Naive thymus-derived CD8-positive, alpha-beta T cell (primary cell): ENCODE measurements at regions not wholly inside any gene's neighbourhood (a gene's known extent, or its start where the extent isn't known, plus 50 kb on each side); places are given as distances from the start of the nearest gene placed in this dataset.

ENCODE experiments used
- ATAC-seq, 2 donors: fragments of 150-1000 bp; cut with Tn5 transposase in 1 of 2; sonication (Bioruptor Pico), chemical (Tn5 transposase) in 1 of 2; 1 replicate in 1 of 2; 2 replicates in 1 of 2; pipeline ENCODE4 v1.10.0; 2021; ENCODE audit warnings: mild to moderate bottlenecking in 2 of 2, moderate library complexity in 2 of 2
- POLR2A ChIA-PET: fragments of 350-600 bp; sonication (Branson Sonifier 250); formaldehyde crosslinking; loops from one replicate; lab custom pipeline; 2021; ENCODE audit warnings: antibody characterized with exemption; lab: Charles Lee
- DNase-seq, 10 donors: peaks; one replicate each; pipeline versions ENCODE4 v3.0.0 to v3.0.0-alpha.2; 2020 to 2022
- H3K27ac Mint-ChIP-seq, 10 donors: one replicate each; pipeline ENCODE4 v1.8.0; 2020 to 2022; ENCODE audit warnings: mild to moderate bottlenecking in 10 of 10, mixed read lengths in 10 of 10, moderate library complexity in 4 of 10, inconsistent platforms in 1 of 10
- H3K27me3 Mint-ChIP-seq, 5 donors: one replicate each; pipeline ENCODE4 v1.8.0; 2021 to 2022; ENCODE audit warnings: mixed read lengths in 5 of 5
- H3K36me3 Mint-ChIP-seq, 3 donors: one replicate each; pipeline ENCODE4 v1.8.0; 2020 to 2022; ENCODE audit warnings: mixed read lengths in 3 of 3, mild to moderate bottlenecking in 2 of 3, inconsistent platforms in 1 of 3
- H3K4me1 Mint-ChIP-seq, 4 donors: one replicate each; pipeline ENCODE4 v1.8.0; 2021 to 2022; ENCODE audit warnings: mixed read lengths in 4 of 4
- H3K4me3 Mint-ChIP-seq, 10 donors: one replicate each; pipeline ENCODE4 v1.8.0; 2020 to 2022; ENCODE audit warnings: mild to moderate bottlenecking in 10 of 10, mixed read lengths in 10 of 10, moderate library complexity in 6 of 10, inconsistent platforms in 1 of 10
- H3K9me3 Mint-ChIP-seq, 9 donors: one replicate each; pipeline ENCODE4 v1.8.0; 2020 to 2022; ENCODE audit warnings: mixed read lengths in 9 of 9, mild to moderate bottlenecking in 3 of 9, inconsistent platforms in 1 of 9, moderate library complexity in 1 of 9

DNA sequence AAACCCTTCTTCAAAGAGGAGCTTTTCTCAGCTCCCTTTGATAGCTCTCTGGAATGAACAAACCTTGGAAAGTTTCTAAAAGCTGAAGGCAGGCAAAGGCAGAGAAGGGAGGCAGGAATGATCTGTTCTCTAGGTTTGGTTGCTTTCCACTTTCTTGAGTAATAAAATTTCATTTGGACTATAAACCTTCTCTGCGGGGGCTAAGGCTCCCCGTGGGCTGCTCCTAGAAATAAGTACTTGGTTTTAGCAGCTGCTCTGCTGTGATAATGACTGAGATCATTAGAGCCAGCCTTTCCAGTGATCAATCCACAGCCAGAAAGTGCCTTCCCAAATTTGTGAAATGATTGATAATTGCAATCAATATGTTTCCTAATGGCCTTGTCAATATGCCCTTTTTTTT is 183.8 kb upstream of the HTR2A start:
- POLR2A ChIA-PET, result no interaction called here
- DNase-seq (no peak), ATAC-seq (no peak)
- no peak overlapping the region for H3K27ac Mint-ChIP-seq
- H3K27me3 Mint-ChIP-seq, result peaks cover 0 to 8% (median 0%) of the 10 kb centered on the region in 5 donors
- no peaks in the 10 kb centered on the region for H3K4me1 Mint-ChIP-seq
- peaks cover 0 to 11% (median 8%) of the 10 kb centered on the region in 9 donors for H3K9me3 Mint-ChIP-seq
- no peaks in the 10 kb centered on the region for H3K36me3 Mint-ChIP-seq
- no peak overlapping the region for H3K4me3 Mint-ChIP-seq

DNA sequence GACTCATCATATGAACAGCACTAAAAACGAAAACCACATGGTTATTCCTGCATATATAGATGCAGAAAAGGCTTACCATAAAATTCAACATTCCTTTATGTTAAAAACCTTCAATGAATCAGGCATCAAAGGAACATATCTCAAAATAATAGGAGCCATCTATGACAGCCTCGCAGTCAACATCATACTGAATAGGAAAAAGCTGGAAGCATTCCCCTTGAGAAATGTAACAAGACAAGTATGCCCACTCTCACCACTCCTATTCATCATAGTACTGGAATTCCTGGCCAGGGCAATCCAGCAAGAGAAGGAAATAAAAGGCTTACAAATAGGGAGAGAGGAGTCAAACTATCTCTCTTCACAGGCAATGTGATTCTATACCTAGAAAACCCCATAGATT is 179.6 kb upstream of the HTR2A start:
- H3K27me3 Mint-ChIP-seq, result peaks cover 0 to 5% (median 0%) of the 10 kb centered on the region in 5 donors
- no peak for ATAC-seq
- no peak overlapping the region for H3K27ac Mint-ChIP-seq
- POLR2A ChIA-PET, result no interaction called here
- H3K4me1 Mint-ChIP-seq, result no peaks in the 10 kb centered on the region
- DNase-seq, result no peak
- H3K9me3 Mint-ChIP-seq, result peaks cover 0 to 32% (median 21%) of the 10 kb centered on the region in 9 donors
- peaks cover 0 to 15% (median 0%) of the 10 kb centered on the region in 3 donors for H3K36me3 Mint-ChIP-seq
- H3K4me3 Mint-ChIP-seq, result no peak overlapping the region

DNA sequence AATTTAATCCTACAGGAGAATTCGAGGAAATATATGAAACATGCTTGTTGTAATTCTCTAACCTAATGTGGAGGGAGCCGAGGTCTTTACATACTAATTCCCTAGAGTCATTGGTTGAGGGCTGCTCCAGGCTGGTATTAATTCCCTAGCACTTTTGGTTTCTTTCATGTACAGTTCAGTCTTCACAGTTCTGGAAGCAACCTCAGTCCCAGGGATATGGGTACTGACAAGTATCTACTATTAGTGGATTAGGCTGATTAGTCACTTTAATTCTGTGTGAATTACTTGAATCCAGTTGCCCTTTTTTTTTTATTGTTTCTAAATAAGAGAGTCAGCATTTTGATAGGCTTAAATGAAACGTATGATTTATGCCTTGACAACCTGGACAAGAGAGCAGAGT is 172.3 kb upstream of the HTR2A start:
- H3K4me3 Mint-ChIP-seq, result no peak overlapping the region

DNA sequence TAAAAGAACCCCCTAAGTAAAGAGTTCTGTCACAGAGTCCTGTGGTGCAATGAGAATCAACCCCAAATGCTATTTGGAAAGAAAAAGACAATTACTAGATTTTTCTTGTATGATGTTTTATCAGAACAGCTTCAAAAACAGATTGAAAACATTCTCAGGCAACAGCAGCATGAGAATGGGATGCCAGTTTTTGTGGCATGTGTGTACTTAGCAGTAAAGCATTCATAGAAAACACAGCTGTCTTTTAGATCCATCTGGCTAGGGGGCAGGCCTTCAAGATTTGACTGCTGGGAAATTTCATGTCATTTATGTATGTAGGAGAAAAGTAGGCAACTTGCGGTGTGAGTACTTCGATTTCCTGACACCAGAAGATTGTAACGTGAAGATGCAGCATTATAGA is 170.5 kb upstream of the HTR2A start:
- H3K4me3 Mint-ChIP-seq, result no peak overlapping the region
- POLR2A ChIA-PET, result no interaction called here
- ATAC-seq, result no peak
- no peak for DNase-seq
- H3K27me3 Mint-ChIP-seq, result peaks cover 5 to 28% (median 9%) of the 10 kb centered on the region in 5 donors
- H3K36me3 Mint-ChIP-seq, result peaks cover 0 to 12% (median 4%) of the 10 kb centered on the region in 3 donors
- H3K27ac Mint-ChIP-seq, result no peak overlapping the region
- peaks cover under 1 to 26% (median 14%) of the 10 kb centered on the region in 9 donors for H3K9me3 Mint-ChIP-seq
- no peaks in the 10 kb centered on the region for H3K4me1 Mint-ChIP-seq

More for the DNA sequence above, 172.3 kb upstream of the HTR2A start:
- ATAC-seq, result no peak
- H3K27me3 Mint-ChIP-seq, result peaks cover 5 to 28% (median 9%) of the 10 kb centered on the region in 5 donors
- DNase-seq, result no peak
- H3K4me1 Mint-ChIP-seq, result no peaks in the 10 kb centered on the region
- H3K27ac Mint-ChIP-seq, result no peak overlapping the region
- H3K9me3 Mint-ChIP-seq, result peaks cover 0 to 17% (median 5%) of the 10 kb centered on the region in 9 donors
- POLR2A ChIA-PET, result no interaction called here
- H3K36me3 Mint-ChIP-seq, result peaks cover 0 to 6% (median 0%) of the 10 kb centered on the region in 3 donors

DNA sequence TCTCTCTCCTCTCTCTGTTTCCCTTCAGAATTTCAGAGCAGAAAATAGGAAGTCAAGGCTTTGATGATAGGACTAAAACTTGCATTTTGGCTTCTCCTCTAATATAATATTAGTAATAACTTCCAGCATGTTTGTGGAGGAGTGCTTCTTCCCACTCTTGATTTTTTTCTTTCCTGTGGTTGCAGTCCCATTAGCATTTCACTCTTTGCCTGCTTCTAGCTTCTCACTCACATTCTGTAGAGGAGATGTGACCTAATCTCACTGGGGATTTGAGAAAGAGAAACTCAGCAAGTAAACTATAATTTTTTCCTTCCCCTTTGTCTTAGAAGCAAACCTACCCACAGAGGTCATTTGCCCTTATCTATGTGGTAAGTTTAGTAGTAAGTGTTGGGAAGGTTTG is 169.4 kb upstream of the HTR2A start:
- peaks cover 0 to 12% (median 4%) of the 10 kb centered on the region in 3 donors for H3K36me3 Mint-ChIP-seq

DNA sequence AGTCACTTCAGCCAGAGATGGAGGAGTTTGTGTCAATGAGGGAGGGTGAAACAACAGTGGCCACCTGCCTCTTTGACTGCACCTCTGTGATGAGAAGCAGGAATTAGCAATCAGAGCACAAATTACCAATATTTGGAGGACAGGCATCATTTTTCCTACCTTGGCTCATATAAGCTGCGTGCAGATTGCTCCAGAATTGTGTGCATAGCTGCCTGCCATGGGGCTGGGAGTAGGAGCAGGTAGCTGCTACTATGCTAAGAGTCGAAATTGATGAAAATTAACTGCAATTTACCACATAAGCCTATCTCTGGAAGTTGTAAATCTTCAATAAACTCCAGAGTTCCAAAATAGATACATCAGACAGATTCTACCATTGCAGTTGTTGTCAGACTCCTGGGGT is 167.5 kb upstream of the HTR2A start:
- Mint-ChIP-seq H3K36me3 (peaks cover 0 to 20% (median 4%) of the 10 kb centered on the region in 3 donors), H3K9me3 (peaks cover 2 to 52% (median 22%) of the 10 kb centered on the region in 9 donors), H3K4me1 (no peaks in the 10 kb centered on the region), H3K4me3 (no peak overlapping the region), H3K27me3 (peaks cover 0 to 14% (median 7%) of the 10 kb centered on the region in 5 donors), H3K27ac (no peak overlapping the region)
- DNase-seq, result no peak
- POLR2A ChIA-PET, result no interaction called here
- no peak for ATAC-seq

More for the DNA sequence above, 169.4 kb upstream of the HTR2A start:
- ATAC-seq (no peak), DNase-seq (no peak)
- no peak overlapping the region for H3K27ac Mint-ChIP-seq
- H3K4me3 Mint-ChIP-seq, result no peak overlapping the region
- peaks cover 4 to 20% (median 9%) of the 10 kb centered on the region in 5 donors for H3K27me3 Mint-ChIP-seq
- H3K4me1 Mint-ChIP-seq, result no peaks in the 10 kb centered on the region
- peaks cover 2 to 37% (median 16%) of the 10 kb centered on the region in 9 donors for H3K9me3 Mint-ChIP-seq
- POLR2A ChIA-PET, result no interaction called here

DNA sequence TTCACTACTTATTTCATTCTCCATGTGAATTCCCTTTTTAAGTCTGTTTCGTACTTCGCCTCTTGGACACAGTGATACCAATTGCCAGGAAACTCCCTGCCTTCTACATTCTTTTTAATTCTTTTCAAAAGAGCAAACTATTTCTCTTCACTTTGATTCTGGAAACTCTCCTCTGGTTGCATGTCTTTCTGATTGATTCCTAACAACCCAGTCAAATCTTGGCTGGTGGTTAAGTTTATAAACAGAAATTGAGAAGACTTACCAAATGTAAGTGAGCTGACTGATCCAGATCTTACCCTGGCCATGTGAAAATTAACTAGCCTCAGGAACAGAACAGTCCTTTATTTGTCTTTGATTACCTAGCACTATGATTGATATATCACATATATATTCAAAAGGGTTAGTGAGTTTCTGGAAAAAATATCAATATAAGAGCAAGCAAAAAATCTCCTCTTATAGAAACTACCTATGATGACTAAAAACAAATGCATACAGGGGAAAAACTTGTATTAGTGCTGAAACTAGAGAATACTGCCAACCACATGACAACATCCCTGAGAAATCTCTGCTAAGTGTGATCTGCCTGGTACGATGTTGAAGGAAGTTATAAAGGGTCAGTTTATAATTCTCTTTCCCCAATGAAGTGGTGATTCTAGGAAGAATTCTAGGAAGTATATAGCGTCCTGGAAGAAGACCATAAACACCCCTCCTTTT is 152.6 kb upstream of the HTR2A start:
- ATAC-seq (no peak), DNase-seq (no peak)
- H3K27ac Mint-ChIP-seq, result no peak overlapping the region
- peaks cover 3 to 20% (median 8%) of the 10 kb centered on the region in 5 donors for H3K27me3 Mint-ChIP-seq
- H3K36me3 Mint-ChIP-seq, result no peaks in the 10 kb centered on the region
- H3K4me3 Mint-ChIP-seq, result no peak overlapping the region
- peaks cover 0 to 21% (median 0%) of the 10 kb centered on the region in 9 donors for H3K9me3 Mint-ChIP-seq
- H3K4me1 Mint-ChIP-seq, result no peaks in the 10 kb centered on the region
- POLR2A ChIA-PET, result no interaction called here

DNA sequence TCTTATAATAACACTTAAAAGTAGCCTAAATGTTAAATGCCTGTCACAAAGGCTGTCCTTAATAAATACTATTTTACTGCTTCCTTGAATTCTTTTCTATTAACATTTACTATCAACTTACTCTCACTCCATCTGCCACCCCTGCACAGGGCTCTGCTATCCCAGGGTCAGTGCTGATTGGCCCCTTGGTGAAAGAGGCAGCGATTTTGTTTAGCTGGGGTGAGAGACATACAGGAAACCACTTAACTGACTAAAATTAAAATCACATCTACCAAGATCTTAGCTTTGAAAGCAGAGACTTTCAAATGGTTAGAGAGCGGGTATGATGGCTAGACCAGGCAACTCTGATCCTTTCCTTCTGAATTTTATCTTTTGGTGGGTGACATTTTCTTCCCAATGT is 149.9 kb upstream of the HTR2A start:
- Mint-ChIP-seq H3K4me3 (no peak overlapping the region), H3K4me1 (no peaks in the 10 kb centered on the region), H3K36me3 (no peaks in the 10 kb centered on the region), H3K27me3 (peaks cover 3 to 27% (median 14%) of the 10 kb centered on the region in 5 donors), H3K27ac (no peak overlapping the region), H3K9me3 (peaks cover 0 to 20% (median 0%) of the 10 kb centered on the region in 9 donors)
- no peak for ATAC-seq
- POLR2A ChIA-PET, result no interaction called here
- DNase-seq, result no peak

DNA sequence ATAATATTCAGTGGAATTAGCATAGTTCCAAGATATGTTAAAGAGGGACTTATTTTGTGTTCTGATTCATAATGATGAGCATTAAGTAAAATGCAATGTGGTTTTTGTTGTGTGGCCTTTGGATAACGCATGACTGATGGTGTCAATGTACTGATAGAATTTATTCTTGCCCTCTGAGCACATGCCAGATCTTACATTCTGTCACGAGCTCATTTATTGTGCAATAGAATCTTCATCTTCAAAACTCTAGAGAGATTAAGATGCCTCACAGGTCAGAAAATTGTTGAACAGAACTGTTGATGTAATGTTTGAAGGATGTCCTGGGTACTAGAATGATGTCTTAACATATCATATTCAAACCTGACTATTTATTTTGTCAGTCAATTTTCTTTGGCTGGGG is 148.0 kb upstream of the HTR2A start:
- peaks cover 0 to 2% (median 0%) of the 10 kb centered on the region in 9 donors for H3K9me3 Mint-ChIP-seq
- no peak for ATAC-seq
- POLR2A ChIA-PET, result no interaction called here

DNA sequence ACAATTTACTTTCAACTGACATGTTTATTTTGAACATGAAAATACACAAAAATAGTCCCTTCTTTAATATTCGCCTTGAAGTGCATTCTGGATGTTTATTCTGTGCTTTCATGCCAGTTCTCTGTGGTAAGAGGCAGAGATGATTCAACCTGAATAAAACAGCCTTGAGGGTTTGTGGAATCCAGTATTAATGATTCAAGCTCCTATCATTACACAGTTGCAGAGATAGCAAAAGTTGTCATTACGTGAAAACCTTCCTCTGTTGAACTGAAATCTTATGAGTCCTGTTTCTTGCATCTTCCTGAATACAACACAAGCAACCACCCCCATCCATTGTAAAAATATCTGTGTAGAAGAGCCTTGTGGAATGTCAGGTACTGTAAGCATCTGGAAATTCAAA is 142.3 kb upstream of the HTR2A start:
- Mint-ChIP-seq H3K27ac (no peak overlapping the region), H3K9me3 (no peaks in the 10 kb centered on the region), H3K4me1 (peaks cover 0 to 6% (median 0%) of the 10 kb centered on the region in 4 donors), H3K27me3 (peaks cover 7 to 31% (median 23%) of the 10 kb centered on the region in 5 donors), H3K4me3 (no peak overlapping the region), H3K36me3 (no peaks in the 10 kb centered on the region)
- POLR2A ChIA-PET, result no interaction called here
- no peak for DNase-seq
- no peak for ATAC-seq

More for the DNA sequence above, 148.0 kb upstream of the HTR2A start:
- H3K4me1 Mint-ChIP-seq, result no peaks in the 10 kb centered on the region
- no peaks in the 10 kb centered on the region for H3K36me3 Mint-ChIP-seq
- no peak for DNase-seq
- no peak overlapping the region for H3K27ac Mint-ChIP-seq
- peaks cover 5 to 25% (median 16%) of the 10 kb centered on the region in 5 donors for H3K27me3 Mint-ChIP-seq
- H3K4me3 Mint-ChIP-seq, result no peak overlapping the region

DNA sequence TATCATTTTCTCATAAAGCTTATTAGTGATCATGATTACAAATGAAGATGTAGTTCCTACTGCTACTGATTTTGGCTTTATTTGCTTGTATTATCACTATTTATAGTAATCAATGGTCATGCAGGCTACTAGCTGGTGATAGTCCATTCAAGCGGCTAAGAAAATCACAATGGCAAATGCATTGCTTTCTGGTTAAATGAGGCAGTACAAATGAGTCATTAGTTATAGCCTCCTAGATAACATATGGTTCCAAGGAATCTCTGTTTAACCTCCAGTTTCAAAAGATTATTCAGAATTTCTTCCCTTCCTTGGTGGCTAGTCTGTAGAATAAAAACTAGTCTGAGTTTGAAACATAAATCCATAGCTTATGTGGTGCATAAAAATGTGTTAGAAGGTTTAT is 141.3 kb upstream of the HTR2A start:
- no peak for DNase-seq
- Mint-ChIP-seq H3K27ac (no peak overlapping the region), H3K9me3 (no peaks in the 10 kb centered on the region), H3K27me3 (peaks cover 11 to 29% (median 22%) of the 10 kb centered on the region in 5 donors), H3K4me3 (no peak overlapping the region), H3K4me1 (peaks cover 0 to 6% (median 0%) of the 10 kb centered on the region in 4 donors), H3K36me3 (no peaks in the 10 kb centered on the region)
- POLR2A ChIA-PET, result no interaction called here
- no peak for ATAC-seq

DNA sequence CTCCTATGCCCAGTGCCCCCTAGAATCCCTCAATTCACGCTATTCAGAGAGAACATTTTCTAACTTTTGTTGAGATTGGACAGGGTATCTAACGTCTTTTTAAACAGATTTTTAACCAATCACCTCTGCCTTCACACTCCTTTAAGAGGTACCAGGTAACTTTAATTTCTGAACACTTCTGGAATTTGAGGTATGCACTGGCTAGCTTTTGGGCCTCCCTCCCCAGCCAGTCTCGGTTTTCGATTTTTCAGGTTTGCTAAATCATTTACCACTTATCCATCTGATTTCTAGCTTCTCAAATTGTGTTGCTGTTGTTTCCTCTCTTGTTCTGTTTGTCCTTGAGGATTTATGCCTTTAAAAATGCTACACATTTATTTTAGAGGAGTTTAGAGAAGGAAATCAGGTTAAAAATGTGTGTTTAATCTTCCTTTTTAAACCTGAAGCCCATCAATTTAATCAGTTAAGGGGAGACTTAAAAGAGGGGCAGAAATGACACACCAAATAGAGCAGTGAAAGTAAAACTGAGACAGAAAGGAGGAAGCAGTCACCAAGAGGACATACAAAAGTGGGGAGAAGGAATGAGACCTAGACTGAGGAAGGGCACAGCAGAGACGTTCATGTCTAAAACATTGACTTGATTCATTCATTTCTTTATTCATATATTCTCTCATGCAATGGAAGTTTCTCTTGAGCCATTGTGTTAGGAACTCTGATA is 139.6 kb upstream of the HTR2A start:
- Mint-ChIP-seq H3K36me3 (no peaks in the 10 kb centered on the region), H3K27me3 (peaks cover 15 to 35% (median 25%) of the 10 kb centered on the region in 5 donors), H3K4me3 (no peak overlapping the region), H3K9me3 (no peaks in the 10 kb centered on the region), H3K4me1 (peaks cover 0 to 6% (median 0%) of the 10 kb centered on the region in 4 donors), H3K27ac (no peak overlapping the region)
- ATAC-seq (no peak), DNase-seq (no peak)
- POLR2A ChIA-PET, result no interaction called here

DNA sequence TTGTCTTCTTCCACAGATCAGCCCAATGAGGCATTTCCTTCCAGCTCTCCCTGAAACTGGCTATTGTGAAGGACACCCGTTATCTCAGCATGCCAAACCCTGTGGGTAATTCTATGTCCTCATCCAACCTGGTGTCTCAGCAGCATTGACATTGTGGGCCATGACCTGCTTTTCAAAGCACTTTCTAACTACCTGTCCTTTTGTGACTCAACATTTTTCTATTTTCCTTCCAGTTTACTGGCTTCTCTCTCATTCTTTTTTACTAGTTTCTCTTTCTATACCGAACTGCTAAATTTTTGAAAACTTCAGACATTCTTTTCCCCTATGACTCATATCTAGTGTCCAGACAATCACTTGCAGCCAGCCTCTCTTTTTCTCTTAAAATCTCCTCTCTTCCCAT is 136.4 kb upstream of the HTR2A start:
- H3K9me3 Mint-ChIP-seq, result no peaks in the 10 kb centered on the region
- peaks cover 0 to 6% (median 0%) of the 10 kb centered on the region in 4 donors for H3K4me1 Mint-ChIP-seq
- no peak overlapping the region for H3K27ac Mint-ChIP-seq
- POLR2A ChIA-PET, result no interaction called here
- ATAC-seq, result no peak
- DNase-seq, result no peak
- H3K4me3 Mint-ChIP-seq, result no peak overlapping the region
- peaks cover 13 to 35% (median 20%) of the 10 kb centered on the region in 5 donors for H3K27me3 Mint-ChIP-seq
- no peaks in the 10 kb centered on the region for H3K36me3 Mint-ChIP-seq
